ENCODE measurements at regions not wholly inside any gene's neighbourhood (a gene's known extent, or its start where the extent isn't known, plus 50 kb on each side); places are given as distances from the start of the nearest gene placed in this dataset.
"Not testable (repeated sequence)": the region's sequence is repeated elsewhere in the genome, so short reads cannot be mapped to it uniquely, and the experiment has no call there.

DNA sequence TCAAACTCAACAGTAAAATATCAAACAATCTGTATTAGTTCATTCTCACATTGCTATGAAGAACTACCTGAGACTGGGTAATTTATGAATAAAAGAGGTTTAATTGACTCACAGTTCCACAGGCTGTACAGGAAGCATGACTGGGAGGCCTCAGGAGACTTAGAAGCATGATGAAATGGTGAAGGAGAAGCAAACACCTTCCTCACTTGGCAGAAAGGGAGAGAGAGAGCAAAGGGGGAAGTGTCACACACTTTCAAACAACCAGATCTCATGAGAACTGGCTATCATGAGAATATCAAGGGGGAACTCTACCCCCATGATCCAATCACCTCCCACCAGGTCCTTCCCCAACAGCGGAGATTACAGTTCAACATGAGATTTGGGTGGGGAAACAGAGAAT is 198.5 kb upstream of the CRIM1 start:
- DNase-seq, result not testable (repeated sequence)

DNA sequence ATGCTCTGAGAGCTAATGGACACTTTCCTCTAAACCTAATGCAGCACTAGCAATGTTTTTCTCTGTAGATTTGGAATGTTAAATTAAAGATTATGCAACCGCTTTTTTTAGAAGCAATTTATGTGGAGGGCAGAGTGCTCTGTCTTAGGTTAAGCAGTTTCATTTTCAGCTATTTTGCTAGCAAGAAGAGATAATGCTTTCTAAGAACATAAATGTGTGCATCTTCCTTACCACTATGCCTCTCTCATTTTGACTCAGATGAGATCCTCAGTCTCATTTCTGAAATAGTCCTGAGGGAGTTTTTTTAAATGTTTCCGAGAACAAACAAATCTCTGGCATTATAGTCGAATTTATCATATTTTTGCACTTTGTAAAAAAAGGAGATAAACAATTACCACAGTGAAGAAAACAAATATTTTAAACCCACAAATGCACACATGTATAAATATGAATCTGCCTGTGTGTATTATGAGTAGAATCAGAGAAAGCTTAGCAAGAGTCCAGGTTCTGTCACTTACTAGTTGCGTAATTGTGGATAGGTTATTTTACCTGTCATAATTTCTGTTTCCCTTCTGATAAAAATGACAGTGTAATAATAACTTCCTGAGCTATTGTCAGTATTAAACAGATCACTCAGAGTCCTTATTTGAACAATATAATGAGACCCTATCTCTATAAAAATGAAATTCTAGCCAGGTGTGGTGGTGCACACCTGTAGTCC is 207.7 kb upstream of the CRIM1 start:
- DNase-seq, result no peak

DNA sequence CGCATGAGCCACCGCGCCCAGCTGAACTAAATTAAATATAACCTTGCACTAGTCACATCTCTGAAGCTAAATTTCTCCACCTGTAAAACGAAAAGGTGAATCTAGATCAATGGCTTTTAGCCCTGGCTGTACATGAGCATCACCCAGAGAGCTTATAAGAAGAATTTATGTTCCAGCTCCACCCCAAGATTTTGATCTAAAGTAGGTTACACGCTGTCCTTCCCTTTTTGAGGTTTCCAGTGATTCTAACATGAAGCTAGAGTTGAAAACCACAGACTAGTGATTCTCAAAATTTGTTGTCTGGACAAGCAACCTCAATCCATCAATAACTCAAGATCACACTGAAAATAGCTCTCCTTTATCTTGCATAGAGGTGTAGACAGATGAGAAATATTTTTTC is 208.8 kb upstream of the CRIM1 start:
- no peak for DNase-seq

- DNase-seq, result no peak
Observed at GRCh38 chr2:36140391-36140790, 215.2 kb upstream of the CRIM1 start.

DNA sequence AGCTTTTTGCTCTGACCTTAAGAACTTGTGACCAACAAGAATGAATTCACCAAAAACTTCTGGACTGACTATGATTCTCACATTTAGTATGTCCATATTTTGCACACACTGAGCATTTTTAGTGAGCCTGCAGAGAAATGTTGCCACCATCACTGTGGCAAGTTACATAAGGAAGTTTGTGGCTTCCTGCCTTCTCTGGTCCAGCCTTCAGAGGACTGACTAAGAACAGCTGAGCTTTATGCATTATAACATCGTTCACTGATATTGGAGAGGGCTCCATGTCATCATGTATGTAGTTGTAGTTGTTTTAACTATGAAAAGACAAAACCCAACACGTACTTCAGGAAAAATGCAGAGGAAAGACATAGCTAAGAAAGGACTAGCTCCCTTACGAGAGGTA is 218.0 kb upstream of the CRIM1 start:
- DNase-seq, result no peak

DNA sequence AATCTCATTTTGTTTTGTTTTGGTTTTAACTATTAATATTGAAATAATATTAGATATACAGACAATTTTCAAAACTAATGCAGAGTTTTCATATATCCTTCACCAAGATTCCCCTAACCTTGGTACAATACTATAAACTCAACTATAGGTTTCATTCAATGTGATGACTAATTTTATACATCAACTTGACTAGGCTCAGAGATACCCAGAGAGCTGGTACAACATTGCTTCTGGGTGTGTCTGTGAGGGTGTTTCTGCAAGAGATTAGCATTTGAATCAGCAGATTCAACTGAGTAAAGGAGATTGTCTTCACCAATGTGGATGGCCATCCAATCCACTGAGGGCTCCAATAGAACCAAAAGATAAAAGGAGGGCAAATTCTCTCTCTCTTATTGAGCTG is 221.3 kb upstream of the CRIM1 start:
- DNase-seq, result no peak

- DNase-seq, result no peak
Observed at GRCh38 chr2:36128359-36128758, 227.2 kb upstream of the CRIM1 start.

GRCh38 chr2:36125702-36126101 is 229.9 kb upstream of the CRIM1 start:
- no peak for DNase-seq

DNA sequence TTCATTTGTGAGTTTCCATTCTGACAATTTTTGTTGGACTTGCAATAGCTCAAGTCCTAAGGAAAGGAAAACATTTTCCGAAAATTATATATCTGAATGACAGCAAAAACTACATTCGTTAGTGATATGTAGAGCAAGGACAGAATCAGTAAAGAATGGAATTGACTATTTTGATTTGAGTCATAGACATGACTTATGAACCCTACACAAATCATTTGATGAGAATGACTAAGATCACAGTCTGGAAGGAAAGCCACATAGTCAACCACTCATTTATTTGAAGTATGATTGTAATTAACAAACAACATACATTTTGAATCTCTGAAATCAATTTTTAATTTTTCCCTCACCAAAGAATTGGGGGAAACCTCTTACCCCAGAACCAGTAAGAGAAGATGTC is 231.6 kb upstream of the CRIM1 start:
- DNase-seq, result no peak

- DNase-seq, result no peak
Observed at GRCh38 chr2:36097022-36097421, 258.6 kb upstream of the CRIM1 start.

DNA sequence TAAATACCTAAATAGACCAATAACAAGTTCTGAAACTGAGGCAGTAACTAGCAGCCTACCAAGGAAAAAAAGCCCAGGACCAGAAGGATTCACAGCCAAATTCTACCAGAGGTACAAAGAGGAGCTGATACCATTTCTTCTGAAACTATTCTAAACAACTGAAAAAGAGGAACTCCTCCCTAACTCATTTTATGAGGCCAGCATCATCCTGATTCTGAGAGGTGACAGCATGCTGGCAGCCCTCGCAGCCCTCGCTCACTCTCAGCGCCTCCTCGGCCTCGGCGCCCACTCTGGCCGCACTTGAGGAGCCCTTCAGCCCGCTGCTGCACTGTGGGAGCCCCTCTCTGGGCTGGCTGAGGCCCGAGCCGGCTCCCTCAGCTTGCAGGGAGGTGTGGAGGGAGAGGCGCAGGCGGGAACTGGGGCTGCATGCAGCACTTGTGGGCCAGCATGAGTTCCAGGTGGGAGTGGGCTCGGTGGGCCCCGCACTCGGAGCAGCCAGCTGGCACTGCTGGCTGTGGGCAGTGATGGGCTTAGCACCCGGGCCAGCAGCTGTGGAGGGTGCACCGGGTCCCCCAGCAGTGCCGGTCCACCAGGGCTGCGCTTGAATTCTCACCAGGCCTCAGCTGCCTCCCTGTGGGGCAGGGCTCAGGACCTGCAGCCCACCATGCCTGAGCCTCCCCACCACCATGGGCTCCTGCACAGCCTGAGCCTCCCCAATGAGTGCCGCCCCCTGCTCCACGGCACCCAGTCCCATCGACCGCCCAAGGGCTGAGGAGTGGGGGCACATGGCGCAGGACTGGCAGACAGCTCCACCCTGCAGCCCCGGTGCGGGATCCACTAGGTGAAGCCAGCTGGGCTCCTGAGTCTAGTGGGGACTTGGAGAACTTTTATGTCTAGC is 263.5 kb upstream of the CRIM1 start:
- DNase-seq, result not testable (repeated sequence)

GRCh38 chr2:36088716-36089328 is 266.8 kb upstream of the CRIM1 start:
- DNase-seq, result no peak

- no peak for DNase-seq
Observed at GRCh38 chr2:36087344-36087743, 268.2 kb upstream of the CRIM1 start.

DNA sequence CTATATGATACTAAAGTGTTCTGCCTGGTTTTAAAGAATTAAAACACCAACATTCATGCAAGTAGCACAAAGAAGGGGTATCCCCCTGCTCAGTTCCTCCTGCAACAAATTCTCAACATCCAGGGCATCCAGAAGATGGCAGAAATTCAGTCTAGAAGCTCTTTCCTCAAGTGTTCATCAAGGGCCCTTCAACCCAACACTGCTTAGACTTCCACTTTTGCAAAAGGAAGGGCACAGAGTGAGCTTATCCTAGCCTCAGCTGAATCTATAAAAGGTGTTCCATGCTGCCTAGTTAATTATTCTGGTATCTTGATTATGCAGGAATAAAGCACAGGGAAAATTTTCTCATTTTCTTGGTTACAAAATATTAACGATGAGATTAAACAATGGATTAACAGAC is 275.8 kb upstream of the CRIM1 start:
- DNase-seq, result no peak

DNA sequence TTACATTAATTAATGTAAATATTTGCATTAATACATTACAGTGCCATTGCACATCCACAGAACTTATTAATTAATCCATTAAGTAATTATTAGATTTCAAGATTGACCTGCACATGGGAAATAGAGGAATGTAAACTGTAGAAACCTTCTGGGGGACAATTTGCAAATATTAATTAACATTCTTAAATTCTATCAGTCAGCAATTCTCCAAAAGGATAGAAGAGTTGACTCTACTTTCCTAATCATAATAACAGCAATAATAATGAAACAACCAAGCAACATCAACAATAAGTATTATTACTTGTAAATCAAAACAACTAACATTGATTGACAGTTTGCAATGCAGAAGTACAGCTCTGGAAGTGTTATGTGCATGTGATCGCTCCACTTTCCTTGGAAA is 281.6 kb upstream of the CRIM1 start:
- DNase-seq, result no peak

GRCh38 chr2:36071698-36072097 is 283.9 kb upstream of the CRIM1 start:
- no peak for DNase-seq

DNA sequence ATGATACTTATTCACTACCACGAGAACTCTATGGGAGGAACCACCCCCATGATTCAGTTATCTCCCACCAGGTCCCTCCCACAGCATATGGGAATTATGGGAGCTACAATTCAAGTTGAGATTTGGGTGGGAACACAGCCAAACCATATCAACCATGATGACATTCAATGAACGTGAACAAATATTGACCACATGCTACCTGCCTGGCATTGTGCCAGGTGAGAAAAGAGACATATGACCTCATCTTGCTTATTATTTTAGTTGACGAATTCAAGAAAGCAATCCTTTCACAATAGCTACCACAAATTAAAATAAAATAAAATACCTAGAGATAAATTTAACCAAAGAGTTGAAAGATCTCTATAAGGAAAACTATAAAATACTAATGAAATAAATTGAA is 286.5 kb upstream of the CRIM1 start:
- no peak for DNase-seq

DNA sequence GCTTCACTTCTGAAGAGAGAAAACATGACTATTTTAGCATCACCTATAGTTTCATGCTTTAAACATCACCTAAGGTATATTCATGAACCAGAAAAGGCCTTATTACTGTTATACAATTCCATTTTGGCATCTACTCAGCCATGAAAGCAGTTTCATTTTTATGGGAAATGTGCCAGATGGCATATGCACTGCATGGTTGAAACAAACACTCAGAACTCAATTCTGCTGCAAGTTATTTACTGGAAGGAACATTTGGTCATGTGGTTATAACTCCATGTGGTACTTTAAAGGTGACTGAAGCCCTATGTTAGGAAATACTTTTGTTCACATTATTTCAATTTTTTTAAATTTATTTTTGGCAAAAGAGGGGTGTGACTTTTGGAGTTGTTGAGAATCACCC is 287.5 kb upstream of the CRIM1 start:
- no peak for DNase-seq

GRCh38 chr2:36060133-36060532 is 295.4 kb upstream of the CRIM1 start:
- no peak for DNase-seq

DNA sequence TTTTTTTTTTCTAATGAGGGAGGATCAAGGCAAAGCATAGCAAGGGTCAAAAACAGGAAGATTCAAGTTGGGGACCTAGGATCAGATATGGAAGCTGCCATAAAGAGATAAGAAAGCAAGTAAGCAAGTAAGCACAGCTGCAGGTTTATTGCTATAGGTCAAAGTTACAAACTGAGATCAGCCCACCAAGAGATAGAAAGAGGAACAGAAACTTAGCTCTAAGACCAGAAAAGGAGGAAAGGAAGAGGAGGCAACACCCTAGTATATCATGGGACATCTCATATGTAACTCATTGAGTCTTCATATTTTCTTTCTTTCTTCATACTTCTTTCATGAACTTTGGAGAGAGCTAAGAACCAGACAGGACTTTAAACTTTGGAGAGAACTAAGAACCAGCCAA is 295.9 kb upstream of the CRIM1 start:
- DNase-seq, result no peak

DNA sequence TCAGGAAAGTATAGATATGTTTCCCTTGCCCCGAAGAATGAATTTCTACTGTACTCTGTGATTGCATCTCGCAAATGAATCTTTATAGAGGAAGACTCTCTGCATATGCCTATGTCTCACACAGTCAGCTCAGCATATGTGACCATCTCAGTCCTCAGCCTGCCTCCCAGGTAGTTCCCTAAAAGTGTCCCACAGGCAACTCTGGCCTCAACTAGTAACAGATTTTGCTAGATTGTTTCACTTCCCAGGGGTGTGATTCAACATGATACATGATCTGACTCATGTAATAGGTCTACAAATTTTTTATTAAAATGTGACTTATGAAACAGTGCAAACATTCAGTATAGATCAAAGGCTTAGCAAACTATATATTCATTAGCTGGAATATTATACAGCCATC is 296.6 kb upstream of the CRIM1 start:
- no peak for DNase-seq

GRCh38 chr2:36058076-36058475 is 297.5 kb upstream of the CRIM1 start:
- DNase-seq, result no peak

DNA sequence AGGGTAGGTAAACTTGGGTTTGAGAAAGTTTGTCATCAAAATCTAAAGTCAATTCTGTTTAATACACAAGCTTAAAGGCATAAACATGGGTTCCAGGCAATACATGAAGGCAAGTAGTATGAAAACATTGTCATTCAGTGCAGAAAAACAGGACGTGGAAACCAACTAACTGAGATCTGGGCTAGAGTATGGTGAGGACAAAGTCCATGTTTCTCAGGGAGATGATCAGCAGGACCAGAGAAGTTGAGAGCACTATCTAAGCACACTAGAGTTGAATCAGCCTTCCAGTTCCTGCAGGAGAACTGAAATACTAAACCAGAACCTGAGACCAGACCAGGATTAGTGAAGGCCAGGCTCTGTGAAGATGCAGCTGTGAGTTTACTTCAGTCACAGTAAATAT is 302.8 kb upstream of the CRIM1 start:
- no peak for DNase-seq

GRCh38 chr2:36044411-36044810 is 311.2 kb upstream of the CRIM1 start:
- DNase-seq, result no peak

Measured in 8988T (cell line).